Rectal smooth muscle tissue (tissue), 1 donor: ENCODE measurements at regions not wholly inside any gene's neighbourhood (a gene's known extent, or its start where the extent isn't known, plus 50 kb on each side); places are given as distances from the start of the nearest gene placed in this dataset.

Experiments used
- H3K27ac ChIP-seq: one replicate; pipeline ENCODE4 v1.7.0; 2013; ENCODE audit warnings: low read depth, low read length, inconsistent platforms
- H3K27me3 ChIP-seq: one replicate; pipeline ENCODE4 v1.7.0; 2013; ENCODE audit warnings: low read length; ENCODE audit not compliant: control insufficient read depth, insufficient read depth
- H3K36me3 ChIP-seq: one replicate; pipeline ENCODE4 v1.7.0; 2013; ENCODE audit warnings: low read length; ENCODE audit not compliant: control insufficient read depth, insufficient read depth
- H3K4me1 ChIP-seq: one replicate; pipeline ENCODE4 v1.7.0; 2013; ENCODE audit warnings: low read length; ENCODE audit not compliant: control insufficient read depth, insufficient read depth
- H3K4me3 ChIP-seq: one replicate; pipeline ENCODE4 v1.7.0; 2013; ENCODE audit warnings: low read length
- H3K9ac ChIP-seq: one replicate; pipeline ENCODE4 v1.7.0; 2013; ENCODE audit warnings: low read length

DNA sequence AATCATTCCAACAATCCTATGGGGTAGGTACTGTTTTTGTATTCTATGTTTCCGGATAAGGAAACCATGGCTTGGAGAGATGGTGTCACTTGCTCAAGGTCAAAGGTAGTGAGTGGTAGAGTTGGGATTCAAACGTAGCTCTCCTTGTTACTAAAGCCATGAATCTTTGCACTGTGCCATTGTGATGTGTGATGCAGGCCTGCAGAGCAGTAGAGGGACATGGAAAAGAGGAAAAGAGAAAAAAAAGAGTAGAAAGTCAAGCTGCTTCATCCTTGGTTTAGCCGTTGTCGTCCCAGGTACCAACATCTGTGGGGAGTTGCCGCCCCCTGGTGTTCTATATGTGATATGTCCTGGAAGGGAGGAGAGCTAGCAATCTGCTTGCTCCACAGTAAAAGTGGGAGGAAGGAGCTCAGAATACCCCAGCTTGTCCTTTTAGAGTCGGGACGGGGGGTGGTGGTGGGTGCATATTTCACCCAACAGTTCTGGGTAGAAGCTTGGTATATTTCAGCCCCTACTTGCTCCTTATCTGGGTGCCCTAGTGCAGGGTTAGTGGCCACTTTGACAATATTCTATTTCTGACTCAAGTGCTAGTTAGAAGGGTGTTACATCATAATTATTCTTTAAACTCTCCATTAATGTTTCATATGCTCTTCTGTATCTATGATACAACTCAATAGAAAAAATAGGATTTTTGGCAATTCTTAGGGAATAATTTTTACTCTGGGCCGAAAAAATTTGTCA, 98.4 kb downstream of the EBNA1BP2 start:
- H3K27ac ChIP-seq: no peak overlapping the region
- H3K4me1 ChIP-seq: no peaks in the 10 kb centered on the region
- no peaks in the 10 kb centered on the region for H3K36me3 ChIP-seq
- no peaks in the 10 kb centered on the region for H3K27me3 ChIP-seq
- no peak overlapping the region for H3K9ac ChIP-seq
- H3K4me3 ChIP-seq: no peak overlapping the region

DNA sequence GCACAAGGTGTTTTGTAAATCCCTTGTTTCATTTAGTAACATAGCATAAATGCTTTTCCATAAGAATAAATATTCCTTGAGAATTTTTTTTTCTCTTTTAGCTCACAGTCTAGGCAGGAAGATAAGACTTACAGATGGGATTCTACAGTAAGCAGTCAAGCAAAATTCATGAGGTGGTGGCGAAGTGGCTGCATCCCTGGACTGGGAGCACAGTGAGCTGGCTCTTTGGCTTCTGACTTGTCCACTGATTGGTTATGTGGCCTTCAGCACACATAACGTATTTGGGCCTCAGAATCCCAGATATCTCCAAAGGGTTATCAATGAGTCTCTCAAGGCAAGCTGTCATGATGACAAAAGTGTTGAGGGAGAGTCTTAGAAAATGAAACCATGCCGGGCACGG, 99.8 kb downstream of the EBNA1BP2 start:
- Histone ChIP-seq H3K9ac (no peak overlapping the region), H3K27me3 (no peaks in the 10 kb centered on the region), H3K27ac (no peak overlapping the region), H3K36me3 (no peaks in the 10 kb centered on the region), H3K4me3 (no peak overlapping the region), H3K4me1 (peaks cover 2% of the 10 kb centered on the region)

DNA sequence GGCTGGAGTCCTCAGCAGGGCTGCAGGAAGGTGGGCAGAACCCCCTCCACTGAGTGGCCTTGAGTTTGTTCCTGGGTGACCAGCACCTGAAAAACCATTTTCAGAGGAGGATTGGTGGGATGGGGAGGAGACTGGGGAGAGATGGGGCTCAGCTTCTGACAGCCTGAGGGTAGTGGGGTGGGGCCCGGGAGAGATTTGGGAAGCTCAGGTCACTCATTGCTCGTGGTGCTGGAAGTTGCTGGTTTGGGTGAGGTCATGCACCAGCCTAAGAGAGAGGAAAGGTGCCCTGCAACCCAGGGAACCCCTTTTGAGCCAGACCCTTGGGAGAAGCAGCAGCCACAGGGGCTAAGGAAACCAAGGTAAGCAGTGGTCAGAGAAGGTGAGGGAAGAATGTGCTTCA, 100.8 kb downstream of the EBNA1BP2 start:
- H3K4me3 ChIP-seq: no peak overlapping the region
- H3K27me3 ChIP-seq: no peaks in the 10 kb centered on the region
- H3K4me1 ChIP-seq: peaks cover 2% of the 10 kb centered on the region
- no peaks in the 10 kb centered on the region for H3K36me3 ChIP-seq
- no peak overlapping the region for H3K9ac ChIP-seq
- no peak overlapping the region for H3K27ac ChIP-seq

DNA sequence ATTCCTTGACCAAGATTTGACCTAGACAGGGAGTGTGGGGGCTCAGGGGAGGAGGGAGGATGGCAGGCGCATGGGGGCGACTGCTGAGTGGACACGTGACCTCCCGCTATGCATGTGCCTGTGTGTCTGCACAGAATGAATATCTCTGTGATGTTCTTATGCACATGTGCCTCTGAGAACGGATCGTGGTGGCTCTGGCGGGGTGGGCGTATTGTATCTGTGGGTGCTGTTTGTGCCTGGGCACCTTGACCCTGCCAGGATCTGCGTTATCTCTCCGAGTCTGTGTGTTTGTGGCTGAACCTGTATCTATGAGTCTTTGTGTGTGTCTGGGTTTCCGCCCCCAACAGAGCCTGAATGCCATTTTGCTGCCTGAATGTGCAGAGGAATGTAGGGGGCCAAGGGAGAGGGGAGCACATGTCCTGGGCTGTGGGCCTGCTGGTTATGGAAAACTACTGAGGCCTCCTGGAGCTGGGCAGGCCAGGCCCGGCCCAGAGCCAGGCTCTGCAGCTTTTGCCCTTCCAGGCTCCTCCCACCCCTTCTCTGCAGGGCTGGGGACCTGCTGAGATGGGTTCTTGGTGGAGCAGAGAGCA, 102.5 kb downstream of the EBNA1BP2 start:
- H3K9ac ChIP-seq: no peak overlapping the region
- no peaks in the 10 kb centered on the region for H3K27me3 ChIP-seq
- no peak overlapping the region for H3K27ac ChIP-seq
- peaks cover 2% of the 10 kb centered on the region for H3K4me1 ChIP-seq
- H3K4me3 ChIP-seq: no peak overlapping the region
- H3K36me3 ChIP-seq: no peaks in the 10 kb centered on the region

DNA sequence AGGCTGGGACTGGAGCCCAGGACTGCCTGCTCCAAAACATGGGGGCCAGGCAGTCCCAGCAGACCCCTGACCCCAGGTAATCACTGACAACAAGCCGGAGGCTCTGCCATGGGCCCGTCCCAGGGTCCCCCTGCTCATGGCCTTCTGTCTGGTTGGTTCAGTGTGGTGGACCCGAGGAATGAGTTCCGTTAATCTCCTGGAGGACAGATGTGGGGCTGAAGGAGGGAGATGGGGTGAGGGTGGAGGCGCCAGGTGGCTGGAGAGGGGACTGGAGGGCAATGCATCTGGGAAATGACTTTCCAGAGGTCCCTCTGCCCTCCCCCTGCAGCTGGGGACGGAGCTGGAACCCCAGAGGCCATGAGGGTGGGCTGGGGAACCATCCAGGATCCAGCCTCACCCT, 103.2 kb downstream of the EBNA1BP2 start:
- H3K27me3 ChIP-seq: no peaks in the 10 kb centered on the region
- no peak overlapping the region for H3K4me3 ChIP-seq
- no peak overlapping the region for H3K27ac ChIP-seq
- H3K4me1 ChIP-seq: peaks cover 2% of the 10 kb centered on the region
- no peaks in the 10 kb centered on the region for H3K36me3 ChIP-seq
- H3K9ac ChIP-seq: no peak overlapping the region

DNA sequence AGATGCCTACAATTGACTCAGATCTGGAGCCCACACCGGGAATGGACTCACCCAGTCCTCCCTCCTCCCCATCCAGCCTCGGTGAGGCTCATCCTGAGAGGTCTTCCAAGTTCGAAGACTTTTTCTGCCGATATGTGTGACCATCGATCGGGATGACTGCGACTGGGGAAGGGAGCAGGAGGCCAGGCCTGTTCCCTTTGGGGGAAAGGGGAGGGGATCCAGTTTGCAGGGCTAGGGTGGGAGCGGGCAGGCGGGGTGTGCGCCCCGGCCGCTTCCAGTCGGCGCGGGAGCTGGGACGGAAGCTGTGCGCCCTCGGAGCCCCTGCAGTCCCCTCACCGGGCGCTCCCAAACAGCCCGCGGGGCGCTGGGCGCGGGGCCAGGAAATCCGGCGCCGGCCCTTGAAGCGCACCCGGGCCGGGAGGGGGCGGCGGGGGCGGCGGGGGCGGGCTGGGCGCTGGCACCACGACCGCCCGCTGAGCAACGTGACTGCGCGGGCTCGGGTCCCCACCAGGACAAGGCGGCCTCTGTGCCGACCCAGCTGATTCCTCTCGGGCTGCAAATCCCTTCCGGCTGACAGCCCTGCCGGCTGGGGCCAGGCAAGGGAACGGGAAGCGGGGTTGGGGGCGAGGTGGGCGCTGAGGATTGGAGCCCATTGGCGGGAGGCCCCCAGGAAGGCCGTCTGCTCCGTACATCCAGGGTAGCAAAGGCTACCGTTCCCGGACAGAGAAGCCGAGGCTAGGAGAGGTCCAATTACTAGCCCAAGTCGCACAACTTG, 103.9 kb downstream of the EBNA1BP2 start:
- Histone ChIP-seq H3K4me1 (peaks cover 2% of the 10 kb centered on the region), H3K4me3 (peak overlapping the region; percentile 66), H3K27me3 (no peaks in the 10 kb centered on the region), H3K9ac (no peak overlapping the region), H3K36me3 (no peaks in the 10 kb centered on the region), H3K27ac (no peak overlapping the region)

DNA sequence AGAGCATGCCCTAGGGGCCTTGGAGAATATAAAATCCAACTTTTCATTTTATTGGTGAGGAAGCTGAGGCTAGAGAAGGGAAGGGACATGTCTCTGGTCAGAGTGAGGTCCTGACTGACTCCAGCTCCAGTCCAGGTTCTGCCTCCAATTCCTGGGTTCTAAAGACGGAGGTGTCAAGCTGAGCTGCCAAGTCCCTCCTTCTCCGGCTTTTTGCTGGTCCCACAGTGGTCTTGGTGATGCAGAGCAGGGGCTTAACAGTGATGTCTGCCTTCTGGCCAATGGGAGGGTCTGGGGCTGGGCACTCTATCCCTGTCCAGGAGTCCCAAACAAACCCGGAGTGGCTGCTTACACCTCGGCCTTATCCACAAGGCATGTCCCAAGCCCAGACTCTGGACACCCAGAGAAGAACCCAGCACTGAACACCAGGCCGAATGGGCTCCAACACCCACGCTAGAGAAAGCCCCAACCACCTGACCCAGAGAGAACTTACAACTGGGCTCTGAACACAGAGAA, 104.8 kb downstream of the EBNA1BP2 start:
- Histone ChIP-seq H3K27me3 (no peaks in the 10 kb centered on the region), H3K27ac (no peak overlapping the region), H3K9ac (no peak overlapping the region), H3K36me3 (no peaks in the 10 kb centered on the region), H3K4me3 (no peak overlapping the region), H3K4me1 (peaks cover 2% of the 10 kb centered on the region)

DNA sequence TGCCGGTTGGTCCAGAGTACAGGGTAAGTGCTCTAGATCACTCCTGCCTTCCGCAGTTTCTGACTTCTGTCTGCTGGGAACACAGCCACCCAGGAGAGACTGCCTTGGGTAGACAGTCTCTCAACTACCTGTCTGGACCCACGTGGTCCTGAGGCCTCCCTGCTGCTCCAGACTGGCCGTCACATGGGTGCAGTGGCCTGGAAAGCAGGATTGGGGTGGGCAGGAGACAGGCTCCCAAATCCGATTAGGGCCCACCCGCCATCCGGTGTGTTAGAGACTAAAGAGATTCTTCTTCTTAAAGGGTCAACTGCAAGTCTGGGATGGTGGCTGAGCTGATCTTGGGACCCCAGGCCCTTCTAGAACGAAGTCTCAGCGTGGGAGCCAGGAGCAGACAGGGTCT, 105.5 kb downstream of the EBNA1BP2 start:
- Histone ChIP-seq H3K4me3 (no peak overlapping the region), H3K36me3 (no peaks in the 10 kb centered on the region), H3K4me1 (peaks cover 2% of the 10 kb centered on the region), H3K27ac (no peak overlapping the region), H3K9ac (no peak overlapping the region), H3K27me3 (no peaks in the 10 kb centered on the region)

DNA sequence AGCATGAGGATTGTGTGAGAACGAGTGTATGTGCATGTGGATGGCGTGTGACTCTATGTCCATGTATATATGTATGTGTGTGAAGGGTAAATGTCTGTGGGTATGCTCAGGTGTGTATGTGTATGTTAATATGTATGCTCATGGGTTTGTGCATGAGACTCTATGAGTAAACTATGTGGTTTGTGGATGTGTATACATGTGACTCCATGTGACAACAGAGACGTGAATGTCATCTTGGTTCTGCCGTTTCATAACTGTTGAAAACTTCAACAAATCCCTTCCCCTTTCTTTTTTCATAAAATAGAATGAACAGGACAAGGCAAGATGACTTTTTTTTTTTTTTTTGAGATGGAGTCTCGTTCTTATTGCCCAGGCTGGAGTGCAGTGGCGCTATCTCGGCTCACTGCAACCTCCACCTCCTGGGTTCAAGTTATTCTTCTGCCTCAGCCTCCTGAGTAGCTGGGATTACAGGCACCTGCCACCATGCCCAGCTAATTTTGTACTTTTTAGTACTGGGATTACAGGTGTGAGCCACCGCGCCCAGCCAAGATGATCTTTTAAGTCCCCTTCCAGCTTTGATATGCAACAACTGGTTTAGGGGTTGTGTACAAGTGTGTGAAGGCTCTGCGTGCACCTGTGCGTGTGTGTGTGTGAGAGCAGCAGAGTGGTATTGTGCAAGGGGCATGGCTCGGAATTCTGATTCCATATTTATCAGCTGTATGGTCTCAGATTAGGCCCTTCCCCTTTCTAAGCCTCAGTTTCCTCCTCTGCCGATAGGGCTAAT, 106.3 kb downstream of the EBNA1BP2 start:
- Histone ChIP-seq H3K4me1 (peaks cover 2% of the 10 kb centered on the region), H3K9ac (no peak overlapping the region), H3K27ac (no peak overlapping the region)

DNA sequence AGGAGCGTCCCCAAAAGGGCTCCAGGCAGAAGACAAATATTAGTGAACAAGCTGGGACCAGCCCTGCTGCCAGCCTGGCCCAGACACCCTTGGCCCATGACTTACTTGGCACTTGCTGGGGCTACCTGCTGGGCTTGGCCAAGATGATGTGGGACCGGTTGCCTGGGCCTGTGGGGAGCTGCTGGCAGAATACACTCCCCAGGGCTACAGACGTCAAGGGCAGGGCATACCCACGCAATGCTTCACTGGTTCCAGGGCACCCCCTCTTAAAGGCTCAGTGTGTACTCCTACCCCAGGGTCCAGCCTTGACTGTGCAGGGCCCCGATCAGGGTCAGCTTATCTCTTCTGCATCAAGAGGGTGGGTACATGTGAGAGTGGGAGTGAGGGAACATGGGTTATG, 106.5 kb upstream of the SLC2A1 start:
- H3K4me1 ChIP-seq: peaks cover 2% of the 10 kb centered on the region
- no peaks in the 10 kb centered on the region for H3K27me3 ChIP-seq
- no peak overlapping the region for H3K27ac ChIP-seq
- no peak overlapping the region for H3K4me3 ChIP-seq
- H3K9ac ChIP-seq: no peak overlapping the region
- no peaks in the 10 kb centered on the region for H3K36me3 ChIP-seq

More for the DNA sequence above, 106.3 kb downstream of the EBNA1BP2 start:
- H3K4me3 ChIP-seq: no peak overlapping the region
- H3K27me3 ChIP-seq: no peaks in the 10 kb centered on the region
- H3K36me3 ChIP-seq: no peaks in the 10 kb centered on the region

DNA sequence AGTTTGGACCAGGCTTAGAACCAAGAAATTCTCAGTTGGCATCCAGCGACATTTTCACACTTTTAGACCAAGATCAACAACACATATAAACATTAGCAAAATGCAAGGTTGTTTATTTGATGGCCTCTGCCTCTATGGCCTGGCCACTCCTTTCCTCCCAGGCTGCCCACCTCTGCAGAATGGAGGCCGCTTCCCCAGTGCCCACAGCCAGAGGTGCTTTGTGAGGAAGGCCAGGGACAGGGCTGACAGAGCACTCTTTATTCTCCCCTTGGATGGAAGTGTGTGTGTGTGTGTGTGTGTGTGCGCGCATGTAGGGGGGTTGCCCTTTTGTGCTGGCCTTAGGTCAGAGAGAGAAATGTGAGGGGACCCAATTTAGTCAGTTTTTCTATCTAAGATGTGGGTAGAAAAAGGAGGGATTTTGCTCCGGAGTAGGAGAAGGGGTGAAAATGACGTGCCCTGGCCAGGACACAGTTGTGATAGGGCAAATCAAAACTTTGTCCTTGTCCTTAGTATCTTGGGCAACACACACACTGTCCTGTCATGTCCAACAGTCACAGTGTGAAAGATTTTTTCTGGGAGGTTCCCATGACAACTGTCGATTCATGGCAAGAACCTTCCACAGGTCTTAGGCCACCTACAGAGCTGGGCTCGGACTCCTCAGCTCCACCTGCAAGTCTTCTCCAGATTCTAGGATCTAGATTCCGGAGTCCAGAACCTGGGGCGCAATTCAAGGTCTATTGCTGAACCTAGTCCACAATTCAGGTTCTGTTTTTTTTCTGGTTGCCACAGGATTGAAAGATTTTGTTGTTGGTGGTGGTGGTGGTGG, 104.9 kb upstream of the SLC2A1 start:
- no peak overlapping the region for H3K4me3 ChIP-seq
- H3K9ac ChIP-seq: no peak overlapping the region
- peaks cover 2% of the 10 kb centered on the region for H3K4me1 ChIP-seq
- H3K36me3 ChIP-seq: no peaks in the 10 kb centered on the region
- no peaks in the 10 kb centered on the region for H3K27me3 ChIP-seq
- no peak overlapping the region for H3K27ac ChIP-seq
